Erythroblast (primary cell): ENCODE measurements at regions not wholly inside any gene's neighbourhood (a gene's known extent, or its start where the extent isn't known, plus 50 kb on each side); places are given as distances from the start of the nearest gene placed in this dataset.

Experiments used
- GATA1 ChIP-seq: IDR thresholded peaks from 2 replicates; pipeline ENCODE4 v1.6.1; 2011; ENCODE audit warnings: low read depth, mild to moderate bottlenecking, control low read depth, low read length, moderate library complexity
- POLR2A ChIP-seq: IDR thresholded peaks from 2 replicates; pipeline ENCODE4 v1.6.1; 2011; ENCODE audit warnings: mild to moderate bottlenecking, low read length

DNA sequence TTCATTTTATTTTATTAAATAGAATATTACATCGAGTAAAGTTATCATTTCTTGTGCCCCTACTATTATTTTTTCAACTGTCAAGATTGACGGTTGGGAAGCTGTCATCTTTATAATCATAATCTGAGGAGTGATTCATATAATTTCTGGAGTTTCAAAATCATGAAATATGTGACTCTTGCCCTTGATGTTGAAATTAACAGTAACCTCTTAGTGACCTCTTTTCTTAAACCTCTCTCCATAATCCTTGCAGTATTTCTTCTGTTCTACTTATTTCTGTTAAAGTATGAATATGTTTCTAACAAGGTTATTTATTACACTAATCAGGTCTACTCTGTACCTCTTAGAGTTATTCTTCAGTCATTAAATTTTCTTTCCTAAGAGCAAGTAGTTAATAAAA lies 663.8 kb downstream of the LIG4 start:
- TF ChIP-seq POLR2A (no peak), GATA1 (no peak)
